Skeletal muscle cell (primary cell): ENCODE measurements at regions not wholly inside any gene's neighbourhood (a gene's known extent, or its start where the extent isn't known, plus 50 kb on each side); places are given as distances from the start of the nearest gene placed in this dataset.
"Not testable (repeated sequence)": the region's sequence is repeated elsewhere in the genome, so short reads cannot be mapped to it uniquely, and the experiment has no call there.

Experiments used
- DNase-seq: peaks from one replicate; pipeline ENCODE4 v3.0.0-alpha.2; 2010; ENCODE audit warnings: low read depth
- H3K4me3 ChIP-seq: 2 replicates; pipeline ENCODE4 v1.5.1; 2011; ENCODE audit warnings: low read depth, mild to moderate bottlenecking, control low read depth, low read length, moderate library complexity

DNA sequence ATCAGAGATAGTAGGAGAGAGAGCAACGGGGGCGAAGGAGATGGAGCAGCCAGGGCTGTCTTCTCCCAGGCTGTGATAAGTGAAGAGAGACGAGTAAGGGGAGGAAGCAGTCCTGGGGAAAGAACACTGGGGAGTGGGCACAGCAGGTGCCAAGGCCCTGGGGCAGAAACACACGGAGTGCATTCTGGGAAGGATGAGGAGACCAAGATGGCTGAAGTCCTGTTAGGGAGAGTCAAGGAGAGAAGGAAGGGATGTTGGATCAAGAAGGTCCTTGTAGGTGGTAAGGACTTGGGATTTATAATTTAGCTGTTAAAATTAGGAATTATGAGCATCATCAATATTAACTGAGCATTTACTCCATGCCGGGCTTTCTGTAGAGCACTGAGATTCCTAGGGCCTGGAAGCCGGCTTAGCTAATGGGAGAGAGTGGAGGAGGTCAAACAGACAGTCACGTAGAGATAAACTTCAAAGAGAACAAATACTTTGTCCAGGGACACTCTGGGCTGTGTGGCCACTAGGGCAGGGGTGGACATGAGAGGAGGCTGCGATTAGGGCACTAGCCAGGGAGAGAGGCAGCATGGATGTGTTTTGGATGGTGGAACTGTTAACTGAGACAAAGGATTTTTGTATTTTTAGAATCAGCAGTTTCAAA, 134.2 kb upstream of the PEG3 start:
- DNase-seq = no peak
- no peak overlapping the region for H3K4me3 ChIP-seq

DNA sequence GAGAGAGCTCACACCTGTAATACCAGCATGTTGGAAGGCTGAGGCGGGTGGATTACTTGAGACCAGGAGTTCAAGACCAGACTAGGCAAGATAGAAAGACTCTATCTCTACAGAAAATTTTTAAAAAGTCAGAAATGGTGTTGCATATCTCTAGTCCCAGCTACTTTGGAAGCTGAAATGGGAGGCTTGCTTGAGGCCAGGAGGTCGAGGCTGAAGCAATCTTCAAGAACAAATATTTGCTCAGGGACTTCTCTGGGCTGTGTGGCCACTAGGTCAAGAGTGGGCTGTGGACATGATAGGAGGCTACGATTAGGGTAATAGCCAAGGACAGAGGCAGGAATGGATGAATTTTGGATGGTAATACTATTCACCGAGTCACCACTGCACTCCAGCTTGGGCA, 135.8 kb upstream of the PEG3 start:
- no peak for DNase-seq
- H3K4me3 ChIP-seq = no peak overlapping the region

DNA sequence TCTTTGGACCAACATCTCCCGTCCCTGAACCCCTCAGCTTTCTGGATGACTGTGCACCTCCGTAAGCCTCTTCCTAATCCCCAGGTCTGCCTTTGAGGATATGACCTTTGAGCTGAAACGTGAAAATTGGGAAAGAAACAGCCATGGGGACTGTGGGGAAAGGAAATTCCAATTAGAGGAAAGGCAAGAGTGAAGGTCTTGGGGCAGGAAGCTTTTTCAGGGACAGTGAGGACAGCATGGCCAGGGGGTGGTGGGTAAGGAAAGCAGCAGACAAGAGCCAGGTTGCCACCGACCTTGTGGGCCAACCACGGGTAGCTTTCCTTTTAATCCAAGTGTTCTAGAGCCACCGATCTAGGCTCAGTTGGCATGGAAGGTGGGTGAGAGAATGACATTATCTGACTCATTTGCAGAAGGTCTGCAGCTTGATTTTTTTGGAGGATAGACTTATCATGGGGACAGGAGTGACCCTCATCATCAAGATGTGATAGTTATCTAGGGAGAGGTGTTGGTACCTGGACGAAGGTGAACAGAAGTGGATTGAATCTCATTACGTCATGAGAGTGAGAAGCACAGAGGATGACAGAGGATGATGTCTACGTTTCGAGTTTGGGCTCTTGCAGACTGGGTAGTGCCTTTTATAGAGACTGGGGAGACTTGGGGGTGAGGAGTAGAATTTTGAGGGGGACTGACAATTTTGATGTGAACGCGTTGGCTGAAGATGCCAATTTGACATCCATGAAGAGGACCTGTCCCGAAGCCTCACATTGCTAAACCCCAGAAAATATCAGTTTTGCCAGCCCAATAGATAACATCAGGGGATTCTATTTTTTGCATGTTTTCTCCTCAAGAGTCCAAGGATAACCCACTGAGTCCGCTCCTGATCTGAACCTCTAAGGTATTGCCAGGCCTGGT, 136.7 kb upstream of the PEG3 start:
- no peak for DNase-seq

DNA sequence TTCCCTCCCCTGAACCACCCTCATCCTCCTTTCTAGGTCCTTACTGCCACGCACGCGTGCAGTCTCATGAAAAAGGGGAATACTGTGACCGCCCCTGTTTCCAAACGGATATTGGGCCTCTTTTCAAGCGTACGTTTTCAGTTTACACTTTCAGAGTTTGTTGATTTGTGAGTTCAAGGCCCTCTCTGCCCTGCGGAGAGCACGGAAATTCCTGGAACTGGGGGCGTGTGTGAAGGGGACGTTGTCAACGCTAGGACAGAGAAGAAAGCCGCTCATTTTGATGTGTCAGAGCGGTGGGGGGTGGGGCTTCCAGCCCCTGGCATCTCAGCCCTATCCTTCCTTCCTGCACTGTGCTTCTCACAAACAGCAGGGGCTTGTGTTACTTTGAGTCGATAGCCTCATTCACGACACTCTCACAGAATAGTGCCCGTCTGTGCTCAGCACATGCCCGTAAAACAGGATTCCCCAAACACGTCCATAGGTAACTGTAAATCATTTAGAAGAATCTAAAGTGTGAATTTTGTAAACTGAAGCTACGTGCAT, 137.6 kb upstream of the PEG3 start:
- no peak for DNase-seq
- no peak overlapping the region for H3K4me3 ChIP-seq

More for the DNA sequence above, 136.7 kb upstream of the PEG3 start:
- no peak overlapping the region for H3K4me3 ChIP-seq

DNA sequence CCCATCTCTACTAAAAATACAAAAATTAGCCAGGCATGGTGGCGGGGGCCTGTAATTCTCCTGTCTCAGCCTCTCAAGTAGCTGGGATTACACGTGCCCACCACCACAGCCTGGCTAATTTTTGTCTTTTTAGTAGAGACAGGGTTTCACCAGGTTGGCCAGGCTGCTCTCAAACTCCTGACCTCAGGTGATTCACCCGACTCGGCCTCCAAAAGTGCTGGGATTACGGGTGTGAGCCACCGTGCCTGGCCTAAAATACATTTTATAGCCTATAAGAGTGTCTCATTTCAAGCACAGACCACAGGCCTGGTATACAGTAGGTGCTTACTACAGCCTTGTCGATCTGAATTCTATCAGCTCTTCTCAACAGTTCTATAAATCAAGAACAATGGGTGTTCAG, 139.5 kb upstream of the USP29 start:
- not testable (repeated sequence) for H3K4me3 ChIP-seq, DNase-seq

DNA sequence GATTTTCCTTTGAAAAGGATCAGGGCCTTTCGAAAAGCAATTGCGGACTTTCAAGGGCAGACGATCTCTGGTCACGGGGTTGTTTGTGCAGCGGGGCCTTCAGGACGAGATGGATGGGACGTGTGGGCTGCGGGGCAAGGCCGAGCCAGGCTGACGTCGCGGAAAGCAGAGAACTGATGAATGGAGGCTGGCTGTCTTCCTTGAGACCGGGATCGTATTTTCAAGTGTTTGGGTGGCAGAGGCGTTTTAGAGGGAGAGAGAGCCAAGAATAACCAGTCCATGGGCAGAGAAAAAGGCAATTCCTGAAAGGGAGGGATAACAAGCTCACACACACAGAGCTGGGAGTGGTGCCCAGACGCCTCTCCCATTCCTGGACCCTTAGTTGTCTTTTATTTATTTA, 138.9 kb upstream of the USP29 start:
- no peak overlapping the region for H3K4me3 ChIP-seq
- DNase-seq = no peak

DNA sequence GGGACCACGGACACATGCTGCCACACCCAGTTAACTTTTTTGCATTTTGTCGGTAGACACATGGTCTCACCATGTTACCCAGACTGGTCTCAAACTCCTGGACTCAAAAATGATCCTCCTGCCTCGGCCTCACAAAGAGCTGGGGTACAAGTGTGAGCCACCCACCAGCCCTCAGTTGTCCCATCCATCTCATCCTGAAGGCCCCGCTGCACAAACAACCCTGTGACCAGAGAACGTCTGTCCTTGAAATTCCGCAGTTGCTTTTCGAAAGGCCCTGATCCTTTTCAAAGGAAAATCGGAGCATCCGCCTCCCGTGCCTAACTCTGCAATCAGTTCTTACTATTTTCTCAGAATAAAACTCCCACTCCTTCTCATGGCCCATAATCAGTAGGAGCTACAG, 138.3 kb upstream of the USP29 start:
- not testable (repeated sequence) for DNase-seq, H3K4me3 ChIP-seq

DNA sequence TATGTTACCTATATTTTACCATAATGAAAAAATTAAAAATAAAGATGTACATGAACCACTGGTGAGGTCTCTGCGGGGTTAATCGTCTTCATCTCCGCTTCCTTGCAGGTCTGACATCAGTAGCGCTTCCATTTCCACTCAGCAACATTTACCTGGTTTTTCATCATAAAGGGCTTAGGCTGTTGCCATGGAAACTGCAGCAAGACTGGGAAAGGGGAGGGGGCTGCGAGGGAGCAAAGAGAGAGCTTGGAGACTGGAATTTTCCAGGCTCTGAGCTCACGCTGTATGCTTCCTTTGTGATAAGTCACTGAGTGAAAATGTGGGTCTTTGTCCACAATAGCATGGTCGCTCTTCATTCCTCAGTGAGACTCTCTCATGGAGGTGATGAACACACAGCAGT, 136.6 kb upstream of the USP29 start:
- no peak overlapping the region for H3K4me3 ChIP-seq
- DNase-seq = no peak

DNA sequence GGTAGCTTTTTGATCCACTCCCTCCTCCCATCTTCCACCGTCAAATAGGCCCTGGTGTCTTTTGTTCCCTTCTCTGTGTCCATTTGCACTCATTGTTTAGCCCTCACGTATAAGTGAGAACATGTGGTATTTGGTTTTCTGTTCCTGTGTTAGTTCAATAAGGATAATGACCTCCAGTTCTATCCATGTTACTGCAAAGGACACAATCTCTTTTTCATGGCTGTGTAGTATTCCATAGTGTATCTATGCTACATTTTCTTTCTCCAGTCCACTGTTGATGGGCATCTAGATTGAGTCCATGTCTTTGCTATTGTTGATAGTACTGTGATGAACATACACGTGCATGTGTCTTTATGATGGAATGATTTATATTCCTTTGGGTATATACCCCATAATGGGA, 136.0 kb upstream of the USP29 start:
- H3K4me3 ChIP-seq = no peak overlapping the region
- DNase-seq = no peak

DNA sequence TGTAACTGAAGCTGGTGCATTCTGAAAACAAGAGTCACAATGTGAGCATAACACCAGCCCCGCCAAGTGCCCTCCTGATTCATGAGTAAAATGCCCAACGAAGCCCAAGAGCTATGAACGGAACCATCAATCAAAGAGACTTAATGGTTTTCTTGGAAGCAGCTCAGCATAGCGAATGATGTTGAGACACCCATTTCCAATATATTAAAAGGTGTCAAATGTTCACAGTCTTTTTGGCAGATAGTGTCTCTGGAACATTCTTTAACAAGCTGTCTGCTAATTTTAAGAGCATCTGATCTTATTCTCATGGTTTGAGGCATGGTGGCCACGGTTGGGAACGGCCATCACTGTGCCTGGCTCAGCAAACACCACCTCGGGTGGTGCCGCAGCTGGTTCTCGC, 133.4 kb upstream of the USP29 start:
- no peak for DNase-seq
- H3K4me3 ChIP-seq = no peak overlapping the region

DNA sequence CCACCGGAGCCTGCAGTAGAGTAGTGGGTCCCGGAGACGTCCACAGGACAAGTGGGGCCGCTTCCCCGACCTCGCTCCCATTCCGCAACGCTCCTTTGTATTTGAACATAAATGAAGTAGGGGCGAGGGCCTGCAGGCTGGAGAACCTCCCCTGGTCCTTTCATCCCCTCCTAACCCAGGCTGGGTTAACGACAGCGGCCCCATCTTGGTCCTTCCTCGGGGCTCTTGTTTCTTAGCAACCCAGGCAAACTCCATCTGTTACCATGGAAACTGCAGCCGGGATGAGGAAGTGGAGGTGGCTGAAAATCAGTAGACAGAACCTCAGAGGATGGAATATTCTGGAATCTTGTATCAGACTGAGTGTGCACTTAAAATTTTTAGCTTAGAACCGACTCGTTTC, 132.6 kb upstream of the USP29 start:
- no peak for DNase-seq
- H3K4me3 ChIP-seq = no peak overlapping the region

DNA sequence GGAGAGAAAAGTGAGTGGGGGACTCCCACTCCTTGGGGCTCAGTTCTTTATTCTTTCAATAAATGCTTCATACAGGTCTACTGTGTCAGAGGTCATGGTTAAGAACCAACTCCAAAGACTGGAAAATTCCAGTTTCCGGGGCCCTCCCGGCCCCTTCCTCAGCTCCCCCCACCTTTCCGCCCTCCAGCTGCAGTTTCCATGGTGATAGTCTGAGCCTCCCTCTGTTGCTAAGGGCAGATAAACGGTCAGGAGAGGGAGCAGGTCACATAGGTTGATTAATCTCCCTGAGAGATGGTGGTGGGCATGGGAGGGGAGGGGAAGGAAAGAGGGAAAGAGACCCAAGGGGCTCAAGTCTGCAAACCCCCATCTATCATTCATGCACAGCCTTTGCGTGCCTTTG, 131.5 kb upstream of the USP29 start:
- DNase-seq = no peak
- H3K4me3 ChIP-seq = no peak overlapping the region

DNA sequence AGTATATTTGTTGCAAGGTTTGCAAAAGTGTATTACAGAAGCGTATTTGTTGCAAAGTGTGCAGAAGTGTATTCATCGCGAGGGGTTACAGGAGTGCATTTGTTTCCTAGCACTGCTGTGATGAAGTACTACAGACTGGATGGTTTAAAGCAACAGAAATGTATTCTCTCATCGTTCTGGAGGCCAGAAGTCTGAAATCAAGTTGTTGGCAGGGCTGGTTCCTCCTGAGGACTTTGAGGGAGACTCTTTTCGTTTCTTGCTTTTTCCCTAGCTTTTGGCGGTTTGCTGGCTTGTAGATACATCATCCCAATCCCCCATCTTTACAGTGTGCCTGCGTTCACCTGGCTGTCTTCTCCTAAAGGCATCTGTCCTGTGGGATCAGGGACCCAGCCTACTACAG, 127.9 kb upstream of the USP29 start:
- H3K4me3 ChIP-seq = no peak overlapping the region
- DNase-seq = no peak

DNA sequence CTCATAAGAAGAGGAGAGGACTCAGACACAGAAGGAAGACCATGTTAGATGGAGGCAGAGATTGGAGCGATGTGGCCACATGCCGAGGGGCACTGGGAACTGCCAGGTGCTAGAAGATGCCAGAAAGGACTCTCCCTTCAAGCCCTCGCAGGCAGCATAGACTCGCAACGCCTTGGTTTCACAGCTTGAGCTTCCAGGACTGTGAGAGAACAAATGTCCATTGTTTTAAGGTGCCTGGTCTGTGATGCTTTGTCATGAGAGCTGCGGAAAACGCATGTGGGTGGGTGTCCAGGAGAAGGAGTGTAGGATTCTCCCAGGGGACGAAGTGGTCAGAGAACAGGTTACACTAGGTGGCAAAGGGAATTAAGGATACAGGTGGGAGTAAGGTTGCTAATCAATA, 125.9 kb upstream of the USP29 start:
- no peak for DNase-seq
- no peak overlapping the region for H3K4me3 ChIP-seq

DNA sequence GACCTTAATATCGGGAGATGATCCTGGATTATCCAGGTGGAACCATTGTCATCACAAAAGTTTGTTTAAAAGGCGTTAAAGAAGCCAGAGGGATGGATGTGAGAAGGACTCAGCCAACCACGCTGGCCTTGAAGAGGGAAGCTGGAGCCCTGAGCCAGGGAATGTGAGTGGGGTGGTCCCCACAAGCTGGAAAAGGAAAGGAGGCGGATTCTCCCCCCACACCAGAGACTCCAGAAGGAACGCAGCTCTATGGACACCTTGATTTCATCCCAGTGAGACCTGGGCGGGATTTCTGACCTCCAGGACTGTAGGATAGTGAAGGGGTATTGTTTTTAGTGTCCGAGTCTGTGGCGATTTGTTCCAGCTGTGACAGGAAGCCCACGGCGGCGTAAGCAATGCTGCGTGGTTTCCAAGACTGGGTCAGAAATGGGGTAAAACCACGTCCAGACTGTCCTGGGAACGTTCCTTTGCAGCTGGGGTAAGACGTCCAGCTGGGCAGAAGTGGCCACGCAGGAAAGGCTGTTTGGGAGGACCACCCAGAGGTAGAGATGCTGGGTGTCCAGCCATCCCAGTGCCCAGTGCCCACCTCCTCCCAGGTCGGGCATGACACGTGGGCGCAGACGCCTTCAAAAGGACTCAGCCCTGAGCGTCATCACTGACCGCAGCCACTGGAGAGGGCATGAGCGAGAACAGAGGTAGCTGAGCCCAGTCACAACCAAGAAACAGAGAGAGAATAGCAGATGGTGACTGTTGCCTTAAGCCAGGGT, 125.4 kb upstream of the USP29 start:
- H3K4me3 ChIP-seq = no peak overlapping the region
- DNase-seq = no peak

DNA sequence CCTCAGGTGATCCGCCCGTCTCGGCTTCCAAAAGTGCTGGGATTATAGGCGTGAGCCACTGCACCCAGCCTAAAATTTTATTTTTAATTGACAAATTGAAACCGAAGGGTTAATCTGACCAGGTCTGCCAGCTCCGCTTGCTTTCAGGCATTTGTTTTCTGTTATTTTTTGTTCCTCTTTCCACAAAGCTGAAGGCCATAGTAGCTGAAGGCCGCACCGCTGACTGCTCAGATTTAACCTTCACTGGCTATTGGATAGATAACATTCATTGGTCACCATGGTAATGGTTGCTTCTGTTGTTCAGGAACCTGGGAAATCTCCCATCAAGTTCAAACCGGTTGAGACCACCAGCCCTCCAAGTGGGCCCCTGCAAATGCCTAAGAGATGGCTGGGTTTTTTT, 124.5 kb upstream of the USP29 start:
- no peak for DNase-seq
- no peak overlapping the region for H3K4me3 ChIP-seq

DNA sequence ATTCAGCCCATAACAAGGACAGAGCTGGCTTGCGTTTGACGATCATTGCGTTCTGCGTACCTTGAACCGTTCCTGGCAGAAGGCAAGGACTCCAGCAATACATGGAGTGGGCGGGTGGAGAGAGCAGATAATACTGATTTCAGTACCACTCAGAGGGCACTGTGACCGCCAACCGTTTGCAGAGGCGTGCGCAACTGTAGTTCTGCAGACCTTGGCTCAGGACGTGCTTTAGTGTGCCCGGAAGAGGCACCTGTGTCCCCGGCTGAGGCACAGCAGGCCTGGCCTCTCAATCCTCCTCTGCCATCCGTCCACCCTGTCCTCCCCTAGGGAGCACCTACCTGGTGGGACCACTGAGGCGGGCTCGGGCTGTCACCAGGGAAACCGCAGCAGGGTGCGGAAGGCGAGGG, 117.6 kb upstream of the USP29 start:
- DNase-seq = no peak
- no peak overlapping the region for H3K4me3 ChIP-seq

DNA sequence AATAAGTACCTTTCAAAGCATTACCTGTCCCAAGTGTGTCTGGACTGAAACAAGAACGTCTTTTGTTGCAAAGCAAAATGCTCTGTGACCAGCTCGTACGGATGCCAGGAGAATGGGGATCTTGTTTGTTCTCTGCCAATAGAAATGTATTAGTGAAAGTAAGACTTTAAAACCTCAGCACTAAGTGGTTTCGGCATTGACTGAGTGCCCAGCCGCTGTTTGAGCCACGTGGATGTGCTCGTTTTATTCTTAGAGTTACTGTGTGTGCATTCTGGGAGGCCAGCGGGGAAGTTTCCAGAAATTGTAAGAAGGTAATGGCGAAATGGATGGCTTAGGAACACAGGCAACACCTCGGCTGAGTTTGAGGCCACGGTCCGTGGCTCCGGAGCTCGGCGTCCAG, 117.1 kb upstream of the USP29 start:
- no peak overlapping the region for H3K4me3 ChIP-seq
- DNase-seq = no peak

DNA sequence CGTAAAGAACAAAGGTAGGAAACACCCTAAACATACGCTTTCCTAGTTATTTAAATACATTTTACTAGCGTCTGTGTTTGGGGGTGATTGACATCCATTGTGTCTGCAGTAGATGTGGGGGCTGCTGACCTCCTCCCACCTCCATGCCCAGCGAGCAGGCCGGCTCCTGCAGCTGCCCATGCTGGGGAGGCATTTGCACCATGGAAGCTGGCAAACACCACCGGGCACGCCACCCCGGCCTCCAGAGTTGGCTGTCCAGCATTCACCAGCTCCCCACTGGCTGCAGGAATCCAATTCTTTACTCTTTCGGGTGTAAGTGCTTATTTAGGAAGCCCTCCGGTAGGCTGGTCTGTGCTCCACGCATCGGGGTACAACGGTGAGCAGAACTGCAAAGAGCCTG, 115.4 kb upstream of the USP29 start:
- H3K4me3 ChIP-seq = no peak overlapping the region
- DNase-seq = no peak

DNA sequence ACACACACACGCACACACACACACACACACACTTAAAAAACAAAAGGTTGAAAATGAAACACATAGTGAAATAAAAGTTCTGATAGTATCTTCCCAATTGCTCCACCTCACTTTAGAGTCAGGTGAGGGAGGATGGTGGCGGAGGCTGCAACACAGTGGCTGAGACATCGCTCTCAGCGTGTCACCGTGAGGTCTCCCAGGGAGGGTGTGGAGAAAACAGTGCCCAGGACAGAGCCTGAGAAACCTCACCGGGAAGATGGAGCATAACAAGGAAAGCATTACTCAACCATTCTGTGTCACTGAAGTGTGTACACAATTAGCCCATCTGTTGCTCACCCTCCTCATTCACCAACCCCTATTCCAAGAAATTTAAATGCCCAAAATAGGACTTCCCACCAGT, 111.4 kb upstream of the USP29 start:
- no peak overlapping the region for H3K4me3 ChIP-seq
- DNase-seq = no peak
